ENCODE measurements at regions not wholly inside any gene's neighbourhood (a gene's known extent, or its start where the extent isn't known, plus 50 kb on each side); places are given as distances from the start of the nearest gene placed in this dataset.
"Not testable (repeated sequence)": the region's sequence is repeated elsewhere in the genome, so short reads cannot be mapped to it uniquely, and the experiment has no call there.

GRCh38 chr16:86734543-86735460 is 156.5 kb downstream of the FOXL1 start:
- WGBS, 3 donors, result 52 to 65% (median 58%) methylated on average over 22 to 24 of the region's 24 CpGs
- H3K27me3 ChIP-seq (ENCODE audit: insufficient read depth in 3 of 3, low read length in 2 of 3), result peaks cover 0 to 35% (median 0%) of the 10 kb centered on the region in 3 donors
- no peak overlapping the region for H3K4me3 ChIP-seq
- DNase-seq, result peak in 1 of 2 donors; percentile 19
- H3K9me3 ChIP-seq, result no peaks in the 10 kb centered on the region
- no peaks in the 10 kb centered on the region for H3K4me1 ChIP-seq
- TF ChIP-seq CTCF (IDR thresholded peaks at IDR 0.05), result no peak
- H3K27ac ChIP-seq, result no peak overlapping the region
- no peaks in the 10 kb centered on the region for H3K36me3 ChIP-seq (ENCODE audit: insufficient read depth in 1 of 2, low read depth in 1 of 2)
- intact Hi-C loops (cut with DNase I), result no loop called here
- no peak for ATAC-seq

- Histone ChIP-seq H3K27me3 (ENCODE audit: insufficient read depth in 3 of 3, low read length in 2 of 3) (peaks cover 0 to 35% (median 0%) of the 10 kb centered on the region in 3 donors), H3K27ac (no peak overlapping the region), H3K4me1 (no peaks in the 10 kb centered on the region), H3K36me3 (ENCODE audit: insufficient read depth in 1 of 2, low read depth in 1 of 2) (no peaks in the 10 kb centered on the region), H3K4me3 (no peak overlapping the region), H3K9me3 (no peaks in the 10 kb centered on the region)
- WGBS, 3 donors, result 31 to 60% (median 41%) methylated on average over 2 of the region's 2 CpGs
- intact Hi-C loops (cut with DNase I), result no loop called here
- ATAC-seq, result no peak
- TF ChIP-seq CTCF (IDR thresholded peaks at IDR 0.05), result no peak
- peak in 1 of 2 donors; percentile 20 for DNase-seq
Measured at GRCh38 chr16:86735727-86736126, 157.4 kb downstream of the FOXL1 start.

GRCh38 chr16:86736502-86736901 is 158.2 kb downstream of the FOXL1 start:
- Histone ChIP-seq H3K27me3 (ENCODE audit: insufficient read depth in 3 of 3, low read length in 2 of 3) (peaks cover 0 to 35% (median 0%) of the 10 kb centered on the region in 3 donors), H3K4me3 (no peak overlapping the region), H3K27ac (no peak overlapping the region), H3K4me1 (no peaks in the 10 kb centered on the region), H3K36me3 (ENCODE audit: insufficient read depth in 1 of 2, low read depth in 1 of 2) (no peaks in the 10 kb centered on the region), H3K9me3 (no peaks in the 10 kb centered on the region)
- intact Hi-C loops (cut with DNase I), result no loop called here
- TF ChIP-seq CTCF (IDR thresholded peaks at IDR 0.05), result no peak
- peak in 1 of 2 donors; percentile 24 for DNase-seq
- ATAC-seq, result no peak
- 69 to 76% (median 75%) methylated on average over 7 of the region's 7 CpGs for WGBS, 3 donors

- ATAC-seq, result no peak
- no peaks in the 10 kb centered on the region for H3K36me3 ChIP-seq (ENCODE audit: insufficient read depth in 1 of 2, low read depth in 1 of 2)
- H3K27ac ChIP-seq, result no peak overlapping the region
- WGBS, 3 donors, result 70 to 81% (median 77%) methylated on average over 7 of the region's 7 CpGs
- intact Hi-C loops (cut with DNase I), result no loop called here
- no peaks in the 10 kb centered on the region for H3K4me1 ChIP-seq
- no peak overlapping the region for H3K4me3 ChIP-seq
- H3K27me3 ChIP-seq (ENCODE audit: insufficient read depth in 3 of 3, low read length in 2 of 3), result peaks cover 0 to 30% (median 0%) of the 10 kb centered on the region in 3 donors
- H3K9me3 ChIP-seq, result no peaks in the 10 kb centered on the region
- DNase-seq, result peak in 1 of 2 donors; percentile 30
- no peak for TF ChIP-seq CTCF (IDR thresholded peaks at IDR 0.05)
Measured at GRCh38 chr16:86737083-86737482, 158.7 kb downstream of the FOXL1 start.

GRCh38 chr16:86738322-86738721 is 160.0 kb downstream of the FOXL1 start:
- 86 to 94% (median 86%) methylated on average over 22 to 32 of the region's 35 CpGs for WGBS, 3 donors
- H3K27me3 ChIP-seq (ENCODE audit: insufficient read depth in 3 of 3, low read length in 2 of 3), result peaks cover 0 to 30% (median 0%) of the 10 kb centered on the region in 3 donors
- H3K4me1 ChIP-seq; intact Hi-C loops (cut with DNase I); H3K9me3 ChIP-seq; H3K27ac ChIP-seq; H3K36me3 ChIP-seq (ENCODE audit: insufficient read depth in 1 of 2, low read depth in 1 of 2); H3K4me3 ChIP-seq; DNase-seq; ATAC-seq: not testable (repeated sequence)

Data from psoas muscle (tissue), 7 donors.